Osteoblast (primary cell): ENCODE measurements at regions not wholly inside any gene's neighbourhood (a gene's known extent, or its start where the extent isn't known, plus 50 kb on each side); places are given as distances from the start of the nearest gene placed in this dataset.
"Not testable (repeated sequence)": the region's sequence is repeated elsewhere in the genome, so short reads cannot be mapped to it uniquely, and the experiment has no call there.

Experiments
- DNase-seq: peaks from one replicate; pipeline ENCODE4 v3.0.0; 2011; ENCODE audit warnings: low spot score, mixed read lengths; ENCODE audit not compliant: insufficient read length; ENCODE audit errors: missing footprints
- H2AFZ ChIP-seq: 2 replicates; pipeline ENCODE4 v1.6.0; 2011; ENCODE audit warnings: mild to moderate bottlenecking, low read length
- H3K27ac ChIP-seq: 2 replicates; pipeline ENCODE4 v1.5.1; 2011; ENCODE audit warnings: mild to moderate bottlenecking, low read depth, low read length, moderate library complexity
- H3K27me3 ChIP-seq: 2 replicates; pipeline ENCODE4 v1.6.0; 2012; ENCODE audit warnings: mild to moderate bottlenecking, control low read depth, inconsistent platforms, low read length, moderate library complexity; ENCODE audit not compliant: insufficient read depth
- H3K36me3 ChIP-seq: 2 replicates; pipeline ENCODE4 v1.5.1; 2011; ENCODE audit warnings: mild to moderate bottlenecking, low read length, control low read depth, moderate library complexity; ENCODE audit not compliant: insufficient read depth
- H3K4me1 ChIP-seq: 2 replicates; pipeline ENCODE4 v1.5.1; 2011; ENCODE audit warnings: mild to moderate bottlenecking, low read length, control low read depth, moderate library complexity; ENCODE audit not compliant: insufficient read depth
- H3K4me2 ChIP-seq: 2 replicates; pipeline ENCODE4 v1.6.0; 2011; ENCODE audit warnings: mild to moderate bottlenecking, low read length; ENCODE audit not compliant: insufficient read depth
- H3K4me3 ChIP-seq: fragments of 200-600 bp; sonication (generic); 3 replicates; pipeline ENCODE4 v1.5.1; 2012; ENCODE audit warnings: mild to moderate bottlenecking, low read length, inconsistent platforms; ENCODE audit not compliant: insufficient read depth
- H3K79me2 ChIP-seq: 2 replicates; pipeline ENCODE4 v1.6.0; 2012; ENCODE audit warnings: mild to moderate bottlenecking, low read length, control low read depth, inconsistent platforms; ENCODE audit not compliant: insufficient read depth
- H3K9me3 ChIP-seq: 2 replicates; pipeline ENCODE4 v1.5.1; 2011; ENCODE audit warnings: low read depth, low read length, control low read depth
- H4K20me1 ChIP-seq: 2 replicates; pipeline ENCODE4 v1.6.0; 2012; ENCODE audit warnings: mild to moderate bottlenecking, low read length, control low read depth; ENCODE audit not compliant: insufficient read depth
- TF ChIP-seq, protein P1 (sequence below): IDR thresholded peaks from 2 replicates; pipeline ENCODE4 v1.5.1; 2011; ENCODE audit warnings: mild to moderate bottlenecking, low read depth, low read length, moderate library complexity; ENCODE audit errors: extremely low read depth

DNA sequence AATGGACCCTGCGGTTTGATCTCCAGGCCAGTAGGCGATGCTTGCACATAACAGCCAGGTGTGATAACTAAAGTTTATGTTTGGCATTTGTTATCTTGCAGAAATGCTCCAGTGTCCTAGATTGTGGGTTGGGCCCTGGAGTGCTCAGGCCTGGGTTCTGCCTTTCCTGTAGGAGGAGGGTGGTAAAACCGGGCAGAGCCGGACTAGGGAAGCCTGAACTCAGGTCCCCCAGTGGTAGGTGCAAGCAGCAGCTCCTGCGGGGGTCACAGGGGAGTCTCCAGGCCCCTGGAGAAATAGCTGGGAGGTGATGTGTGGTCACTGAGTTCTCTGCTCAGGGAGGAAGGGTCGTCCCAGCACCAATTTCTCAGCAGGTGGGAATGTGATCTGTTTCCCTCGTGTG lies 538.3 kb upstream of the ANO3 start:
- Histone ChIP-seq H3K36me3 (no peaks in the 10 kb centered on the region), H3K4me2 (no peak overlapping the region), H2AFZ (no peak overlapping the region), H3K9me3 (peaks cover 3% of the 10 kb centered on the region), H3K4me3 (no peak overlapping the region), H3K27me3 (no peaks in the 10 kb centered on the region), H3K4me1 (no peaks in the 10 kb centered on the region), H3K79me2 (no peaks in the 10 kb centered on the region), H3K27ac (no peak overlapping the region), H4K20me1 (no peaks in the 10 kb centered on the region)
- TF ChIP-seq, protein P1, sequence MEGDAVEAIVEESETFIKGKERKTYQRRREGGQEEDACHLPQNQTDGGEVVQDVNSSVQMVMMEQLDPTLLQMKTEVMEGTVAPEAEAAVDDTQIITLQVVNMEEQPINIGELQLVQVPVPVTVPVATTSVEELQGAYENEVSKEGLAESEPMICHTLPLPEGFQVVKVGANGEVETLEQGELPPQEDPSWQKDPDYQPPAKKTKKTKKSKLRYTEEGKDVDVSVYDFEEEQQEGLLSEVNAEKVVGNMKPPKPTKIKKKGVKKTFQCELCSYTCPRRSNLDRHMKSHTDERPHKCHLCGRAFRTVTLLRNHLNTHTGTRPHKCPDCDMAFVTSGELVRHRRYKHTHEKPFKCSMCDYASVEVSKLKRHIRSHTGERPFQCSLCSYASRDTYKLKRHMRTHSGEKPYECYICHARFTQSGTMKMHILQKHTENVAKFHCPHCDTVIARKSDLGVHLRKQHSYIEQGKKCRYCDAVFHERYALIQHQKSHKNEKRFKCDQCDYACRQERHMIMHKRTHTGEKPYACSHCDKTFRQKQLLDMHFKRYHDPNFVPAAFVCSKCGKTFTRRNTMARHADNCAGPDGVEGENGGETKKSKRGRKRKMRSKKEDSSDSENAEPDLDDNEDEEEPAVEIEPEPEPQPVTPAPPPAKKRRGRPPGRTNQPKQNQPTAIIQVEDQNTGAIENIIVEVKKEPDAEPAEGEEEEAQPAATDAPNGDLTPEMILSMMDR, result no peak
- no peak for DNase-seq

DNA sequence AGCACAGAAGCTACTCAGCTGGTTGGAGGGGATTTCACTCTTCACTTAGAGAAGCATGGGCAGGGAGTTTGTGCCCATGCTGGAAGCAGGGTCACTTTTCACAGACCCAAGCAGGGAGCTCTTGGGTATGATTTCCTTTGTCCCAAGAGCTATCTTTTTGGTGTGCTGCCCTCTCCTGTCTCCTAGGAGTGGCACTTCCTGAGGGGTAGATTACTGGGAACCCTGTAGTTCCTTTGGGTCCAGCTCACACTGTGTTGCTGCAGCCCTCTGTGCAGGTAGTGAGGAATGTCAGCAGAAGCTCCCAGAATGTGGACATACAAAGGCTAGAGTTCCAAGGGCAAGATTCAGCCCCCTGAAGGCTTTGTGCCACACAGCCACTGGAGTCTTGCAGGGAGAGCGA lies 537.1 kb upstream of the ANO3 start:
- H3K79me2 ChIP-seq, result no peaks in the 10 kb centered on the region
- no peak overlapping the region for H3K27ac ChIP-seq
- H3K9me3 ChIP-seq, result peaks cover 3% of the 10 kb centered on the region
- H3K36me3 ChIP-seq, result no peaks in the 10 kb centered on the region
- no peaks in the 10 kb centered on the region for H3K27me3 ChIP-seq
- no peaks in the 10 kb centered on the region for H3K4me1 ChIP-seq
- TF ChIP-seq, protein P1, result no peak
- H3K4me2 ChIP-seq, result no peak overlapping the region
- H3K4me3 ChIP-seq, result no peak overlapping the region
- H4K20me1 ChIP-seq, result no peaks in the 10 kb centered on the region
- DNase-seq, result peak; percentile 3
- no peak overlapping the region for H2AFZ ChIP-seq

DNA sequence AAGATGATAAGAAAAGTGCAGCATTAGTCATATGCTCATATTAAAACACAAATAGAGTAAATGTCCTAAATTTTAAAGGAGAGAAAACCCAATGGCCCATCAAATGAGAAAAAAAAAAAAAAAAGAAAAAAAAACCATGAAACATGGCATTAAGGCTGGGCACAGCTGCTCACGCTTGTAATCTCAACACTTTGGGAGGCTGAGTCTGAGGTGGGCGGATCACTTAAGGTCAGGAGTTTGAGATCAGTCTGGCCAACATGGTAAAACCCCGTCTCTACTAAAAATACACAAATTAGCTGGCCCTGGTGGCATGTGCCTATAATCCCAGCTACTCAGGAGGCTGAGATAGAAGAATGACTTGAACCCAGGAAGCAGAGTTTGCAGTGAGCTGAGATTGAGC lies 515.5 kb upstream of the ANO3 start:
- DNase-seq, result no peak
- Histone ChIP-seq H3K36me3 (no peaks in the 10 kb centered on the region), H3K9me3 (no peaks in the 10 kb centered on the region), H3K79me2 (no peaks in the 10 kb centered on the region), H4K20me1 (no peaks in the 10 kb centered on the region), H3K4me1 (no peaks in the 10 kb centered on the region), H3K27ac (no peak overlapping the region), H3K4me3 (no peak overlapping the region), H3K4me2 (no peak overlapping the region), H3K27me3 (no peaks in the 10 kb centered on the region), H2AFZ (no peak overlapping the region)
- TF ChIP-seq, protein P1, result no peak

DNA sequence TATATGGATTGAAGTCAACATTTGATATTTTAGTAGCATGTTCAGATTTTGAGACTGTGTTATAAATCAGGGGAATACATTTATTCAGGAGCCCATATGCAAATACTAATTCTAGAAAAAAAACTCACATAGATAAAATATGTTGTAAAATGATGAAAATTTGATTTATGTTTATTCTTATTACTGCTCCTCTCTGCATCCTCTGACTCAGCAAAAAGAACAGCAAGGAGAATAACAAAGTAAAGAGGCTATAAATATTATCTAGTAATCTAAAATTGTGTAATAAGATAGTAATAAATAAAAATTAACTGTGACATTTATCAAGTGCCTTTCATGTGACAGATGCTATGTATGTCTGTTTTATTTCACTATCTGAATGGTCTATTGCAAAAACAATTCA lies 507.2 kb upstream of the ANO3 start:
- no peak overlapping the region for H3K4me3 ChIP-seq
- H4K20me1 ChIP-seq, result no peaks in the 10 kb centered on the region
- TF ChIP-seq, protein P1, result no peak
- H3K4me1 ChIP-seq, result no peaks in the 10 kb centered on the region
- no peak overlapping the region for H3K4me2 ChIP-seq
- no peak for DNase-seq
- no peak overlapping the region for H2AFZ ChIP-seq
- H3K27ac ChIP-seq, result no peak overlapping the region
- no peaks in the 10 kb centered on the region for H3K27me3 ChIP-seq
- no peaks in the 10 kb centered on the region for H3K36me3 ChIP-seq
- no peaks in the 10 kb centered on the region for H3K9me3 ChIP-seq
- H3K79me2 ChIP-seq, result no peaks in the 10 kb centered on the region

DNA sequence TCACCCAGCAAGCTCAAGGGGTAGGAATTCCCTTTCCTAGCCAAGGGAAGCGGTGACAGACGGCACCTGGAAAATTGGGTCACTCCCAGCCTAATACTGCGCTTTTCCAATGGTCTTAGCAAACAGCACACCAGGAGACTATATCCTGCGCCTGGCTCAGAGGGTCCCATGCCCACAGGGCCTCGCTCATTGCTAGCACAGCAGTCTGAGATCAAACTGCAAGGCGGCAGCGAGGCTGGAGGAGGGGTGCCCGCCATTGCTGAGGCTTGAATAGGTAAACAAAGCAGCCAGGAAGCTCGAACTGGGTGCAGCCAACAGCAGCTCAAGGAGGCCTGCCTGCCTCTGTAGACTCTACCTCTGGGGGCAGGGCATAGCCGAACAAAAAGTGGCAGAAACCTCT lies 500.4 kb upstream of the ANO3 start:
- H2AFZ ChIP-seq, H3K4me2 ChIP-seq, H3K4me3 ChIP-seq, DNase-seq, H3K79me2 ChIP-seq, H3K4me1 ChIP-seq, H3K36me3 ChIP-seq, H3K27me3 ChIP-seq, H3K27ac ChIP-seq, H3K9me3 ChIP-seq, H4K20me1 ChIP-seq: not testable (repeated sequence)
